ENCODE measurements at regions not wholly inside any gene's neighbourhood (a gene's known extent, or its start where the extent isn't known, plus 50 kb on each side); places are given as distances from the start of the nearest gene placed in this dataset.

GRCh38 chr7:1368682-1369571 is 90.3 kb downstream of the MICALL2 start:
- ChIA-PET POLR2A (no interaction called here), CTCF (interaction anchor here (0.6 to 1.4 kb wide), 5 partner anchors 52 to 144 kb away, joined by 3 read pairs; no protein-coding TSS in a partner anchor)
- BruUV-seq (replicated peaks) = no TSS peak
- no peaks in the 10 kb centered on the region for H3K79me2 ChIP-seq (ENCODE audit: control insufficient read depth, insufficient read depth, low read length)
- H4K20me1 ChIP-seq (replicated peaks; ENCODE audit: control insufficient read depth, extremely low read depth, insufficient read depth, low read length) = no peaks in the 10 kb centered on the region
- H3K36me3 ChIP-seq (ENCODE audit: control insufficient read depth in 2 of 2, extremely low read depth in 1 of 2, insufficient read depth in 2 of 2, low read length in 2 of 2) = no peaks in the 10 kb centered on the region
- no peaks in the 10 kb centered on the region for H3K9me1 ChIP-seq (replicated peaks; ENCODE audit: control insufficient read depth, extremely low read depth, insufficient read depth, low read length)
- intact Hi-C loops (cut with micrococcal nuclease) (no loop called here), dilution Hi-C loops (cut with MboI; ENCODE audit: extremely low pct_ligation_motif_present, low sequenced_read_pairs) (no loop called here)
- H3K4me1 ChIP-seq (ENCODE audit: control insufficient read depth, extremely low read depth, insufficient read depth, low read length) = no peaks in the 10 kb centered on the region
- H3K27me3 ChIP-seq (ENCODE audit: control insufficient read depth in 2 of 2, insufficient read depth in 2 of 2, low read length in 2 of 2) = peaks cover 5 to 9% of the 10 kb centered on the region in 2 experiments
- no peak overlapping the region for H3K9ac ChIP-seq (replicated peaks; ENCODE audit: extremely low read depth, insufficient read depth, low read length)
- DNase-seq (ENCODE audit: low read depth, low spot score) (peak; percentile 4), FAIRE-seq (no peak)
- H2AFZ ChIP-seq (ENCODE audit: low read depth, low read length) = no peak overlapping the region
- H3K4me3 ChIP-seq (replicated peaks in 1 of 3; ENCODE audit: insufficient read depth in 1 of 3, low read depth in 1 of 3, low read length in 3 of 3) = no peak overlapping the region
- peak in 1 of 2 donors; percentile 40 for TF ChIP-seq CTCF (IDR thresholded peaks at IDR 0.05; ENCODE audit: extremely low read depth in 1 of 2, insufficient read depth in 1 of 2, low read depth in 1 of 2, low read length in 2 of 2)
- TF ChIP-seq FOS (IDR thresholded peaks at IDR 0.05; ENCODE audit: borderline replicate concordance, insufficient read depth, low read length) = no peak
- H3K27ac ChIP-seq (ENCODE audit: insufficient read depth, low read depth, low read length) = no peak overlapping the region
- H3K4me2 ChIP-seq (ENCODE audit: insufficient read depth, low read length) = no peak overlapping the region
- no peaks in the 10 kb centered on the region for H3K9me3 ChIP-seq (replicated peaks; ENCODE audit: control insufficient read depth, insufficient read depth, low read length)

GRCh38 chr7:1369916-1370657 is 89.2 kb downstream of the MICALL2 start:
- H4K20me1 ChIP-seq (replicated peaks; ENCODE audit: control insufficient read depth, extremely low read depth, insufficient read depth, low read length) = no peaks in the 10 kb centered on the region
- FAIRE-seq = no peak
- peaks cover 5 to 9% of the 10 kb centered on the region in 2 experiments for H3K27me3 ChIP-seq (ENCODE audit: control insufficient read depth in 2 of 2, insufficient read depth in 2 of 2, low read length in 2 of 2)
- H3K4me2 ChIP-seq (ENCODE audit: insufficient read depth, low read length) = no peak overlapping the region
- H3K4me1 ChIP-seq (ENCODE audit: control insufficient read depth, extremely low read depth, insufficient read depth, low read length) = no peaks in the 10 kb centered on the region
- no peak overlapping the region for H3K9ac ChIP-seq (replicated peaks; ENCODE audit: extremely low read depth, insufficient read depth, low read length)
- H3K9me1 ChIP-seq (replicated peaks; ENCODE audit: control insufficient read depth, extremely low read depth, insufficient read depth, low read length) = no peaks in the 10 kb centered on the region
- intact Hi-C loops (cut with micrococcal nuclease) = no loop called here
- BruUV-seq (replicated peaks) = no TSS peak
- no peaks in the 10 kb centered on the region for H3K9me3 ChIP-seq (replicated peaks; ENCODE audit: control insufficient read depth, insufficient read depth, low read length)
- no peaks in the 10 kb centered on the region for H3K36me3 ChIP-seq (ENCODE audit: control insufficient read depth in 2 of 2, extremely low read depth in 1 of 2, insufficient read depth in 2 of 2, low read length in 2 of 2)
- no peak overlapping the region for H3K27ac ChIP-seq (ENCODE audit: insufficient read depth, low read depth, low read length)
- no peak for DNase-seq (ENCODE audit: low read depth, low spot score)
- ChIA-PET CTCF (interaction anchor here (1.4 kb wide), 1 partner anchor 68 kb away, joined by 3 read pairs; no protein-coding TSS in a partner anchor), POLR2A (no interaction called here)
- TF ChIP-seq CTCF (IDR thresholded peaks at IDR 0.05; ENCODE audit: extremely low read depth in 1 of 2, insufficient read depth in 1 of 2, low read depth in 1 of 2, low read length in 2 of 2) (no peak), MYC (IDR thresholded peaks at IDR 0.05; ENCODE audit: low read depth, low read length) (no peak), EZH2 (IDR thresholded peaks at IDR 0.05; ENCODE audit: borderline replicate concordance, low read depth, low read length, severe bottlenecking) (no peak), POLR2AphosphoS5 (IDR thresholded peaks at IDR 0.05; ENCODE audit: insufficient read depth, low read depth, low read length) (no peak), POLR2A (IDR thresholded peaks at IDR 0.05; ENCODE audit: low read depth, low read length) (no peak), JUN (IDR thresholded peaks at IDR 0.05; ENCODE audit: borderline replicate concordance, insufficient read depth, insufficient read length, low read depth) (no peak), GATA2 (IDR thresholded peaks at IDR 0.05; ENCODE audit: insufficient read depth, insufficient read length, low read depth, low read length) (no peak), FOS (IDR thresholded peaks at IDR 0.05; ENCODE audit: borderline replicate concordance, insufficient read depth, low read length) (no peak), MAX (IDR thresholded peaks at IDR 0.05; ENCODE audit: insufficient read depth, insufficient read length) (no peak)
- H3K79me2 ChIP-seq (ENCODE audit: control insufficient read depth, insufficient read depth, low read length) = no peaks in the 10 kb centered on the region
- H3K4me3 ChIP-seq (replicated peaks in 1 of 3; ENCODE audit: insufficient read depth in 1 of 3, low read depth in 1 of 3, low read length in 3 of 3) = no peak overlapping the region
- H2AFZ ChIP-seq (ENCODE audit: low read depth, low read length) = no peak overlapping the region
- dilution Hi-C loops (cut with MboI; ENCODE audit: extremely low pct_ligation_motif_present, low sequenced_read_pairs) = no loop called here
